Activated CD4-positive, alpha-beta memory T cell treated with anti-CD3 and anti-CD28 coated beads for 36 hours (primary cell): ENCODE measurements at regions not wholly inside any gene's neighbourhood (a gene's known extent, or its start where the extent isn't known, plus 50 kb on each side); places are given as distances from the start of the nearest gene placed in this dataset.

ENCODE experiments used
- CTCF ChIA-PET: fragments of 350-600 bp; sonication (Branson Sonifier 250); formaldehyde crosslinking; loops from one replicate; lab custom pipeline; 2021; ENCODE audit warnings: antibody characterized with exemption, inconsistent platforms; lab: Charles Lee
- POLR2A ChIA-PET: fragments of 350-600 bp; sonication (Branson Sonifier 250); formaldehyde crosslinking; loops from one replicate; lab custom pipeline; 2021; ENCODE audit warnings: antibody characterized with exemption; lab: Charles Lee
- DNase-seq: peaks from one replicate; pipeline ENCODE4 v3.0.0-alpha.2; 2020
- H3K27ac Mint-ChIP-seq: one replicate; pipeline ENCODE4 v1.8.0; 2021; ENCODE audit warnings: mixed read lengths
- H3K27me3 Mint-ChIP-seq: one replicate; pipeline ENCODE4 v1.8.0; 2021; ENCODE audit warnings: mixed read lengths
- H3K36me3 Mint-ChIP-seq: one replicate; pipeline ENCODE4 v1.8.0; 2021; ENCODE audit warnings: mixed read lengths
- H3K4me1 Mint-ChIP-seq: one replicate; pipeline ENCODE4 v1.8.0; 2021; ENCODE audit warnings: low read depth, mixed read lengths
- H3K4me3 Mint-ChIP-seq: one replicate; pipeline ENCODE4 v1.8.0; 2021; ENCODE audit warnings: mild to moderate bottlenecking, mixed read lengths
- H3K9me3 Mint-ChIP-seq: one replicate; pipeline ENCODE4 v1.8.0; 2021; ENCODE audit warnings: mixed read lengths
- intact Hi-C: fragments of 100-400 bp; cut with micrococcal nuclease; formaldehyde crosslinking; loops from one replicate; pipeline ENCODE4 v1.15.1; 2023

GRCh38 chr6:23568292-23568691, 557.7 kb upstream of the NRSN1 start:
- H3K36me3 Mint-ChIP-seq: no peaks in the 10 kb centered on the region
- POLR2A ChIA-PET: no interaction called here
- H3K4me1 Mint-ChIP-seq: no peaks in the 10 kb centered on the region
- no peak overlapping the region for H3K27ac Mint-ChIP-seq
- DNase-seq: no peak
- intact Hi-C loops: no loop called here
- H3K27me3 Mint-ChIP-seq: no peaks in the 10 kb centered on the region
- CTCF ChIA-PET: no interaction called here
- H3K9me3 Mint-ChIP-seq: peaks cover 8% of the 10 kb centered on the region
- H3K4me3 Mint-ChIP-seq: no peak overlapping the region

DNA sequence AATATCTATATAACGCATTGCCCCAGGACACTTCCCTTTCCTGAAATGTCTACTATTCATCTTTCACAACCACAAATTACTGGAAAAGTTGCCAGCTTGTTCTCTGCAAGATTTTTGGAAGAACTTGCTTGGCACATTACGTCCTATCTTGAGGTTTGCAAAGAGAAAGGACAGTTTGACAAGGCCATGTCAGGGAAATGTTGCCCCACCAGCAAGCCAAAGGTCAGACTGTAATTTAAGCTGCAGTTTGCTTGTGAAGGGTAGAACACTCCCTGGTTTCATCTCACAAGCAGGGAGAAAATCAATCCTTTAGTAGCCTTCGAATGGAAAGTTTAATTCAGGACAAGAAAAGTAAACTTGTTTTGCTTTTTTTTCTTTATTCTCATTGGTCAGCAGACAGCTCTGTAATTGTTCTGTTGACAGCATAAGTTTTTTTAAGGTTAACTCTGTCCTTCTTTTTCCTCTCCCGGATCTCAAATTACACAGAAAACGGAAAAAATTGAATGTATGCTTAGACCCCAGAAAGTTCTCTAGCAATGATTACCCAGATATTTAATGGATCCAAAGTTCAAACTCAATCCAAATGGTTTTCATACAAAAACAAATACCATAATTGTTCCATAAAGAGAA, 541.8 kb upstream of the NRSN1 start:
- no peaks in the 10 kb centered on the region for H3K27me3 Mint-ChIP-seq
- no peak overlapping the region for H3K4me3 Mint-ChIP-seq
- POLR2A ChIA-PET: no interaction called here

GRCh38 chr6:23587582-23587981, 538.4 kb upstream of the NRSN1 start:
- H3K36me3 Mint-ChIP-seq: no peaks in the 10 kb centered on the region
- intact Hi-C loops: no loop called here
- POLR2A ChIA-PET: no interaction called here

More for the DNA sequence above, 541.8 kb upstream of the NRSN1 start:
- H3K9me3 Mint-ChIP-seq: peaks cover 2% of the 10 kb centered on the region
- DNase-seq: no peak
- CTCF ChIA-PET: no interaction called here
- no peak overlapping the region for H3K27ac Mint-ChIP-seq
- H3K4me1 Mint-ChIP-seq: no peaks in the 10 kb centered on the region
- intact Hi-C loops: no loop called here
- no peaks in the 10 kb centered on the region for H3K36me3 Mint-ChIP-seq

GRCh38 chr6:23589811-23590210, 536.2 kb upstream of the NRSN1 start:
- Mint-ChIP-seq H3K9me3 (peaks cover 9% of the 10 kb centered on the region), H3K27me3 (no peaks in the 10 kb centered on the region), H3K27ac (no peak overlapping the region), H3K36me3 (no peaks in the 10 kb centered on the region), H3K4me3 (no peak overlapping the region), H3K4me1 (no peaks in the 10 kb centered on the region)
- intact Hi-C loops: no loop called here
- CTCF ChIA-PET: no interaction called here
- no peak for DNase-seq
- POLR2A ChIA-PET: no interaction called here

More at GRCh38 chr6:23587582-23587981, 538.4 kb upstream of the NRSN1 start:
- Mint-ChIP-seq H3K4me1 (no peaks in the 10 kb centered on the region), H3K27me3 (no peaks in the 10 kb centered on the region), H3K27ac (no peak overlapping the region), H3K9me3 (peaks cover 2% of the 10 kb centered on the region), H3K4me3 (no peak overlapping the region)
- DNase-seq: no peak
- CTCF ChIA-PET: no interaction called here

DNA sequence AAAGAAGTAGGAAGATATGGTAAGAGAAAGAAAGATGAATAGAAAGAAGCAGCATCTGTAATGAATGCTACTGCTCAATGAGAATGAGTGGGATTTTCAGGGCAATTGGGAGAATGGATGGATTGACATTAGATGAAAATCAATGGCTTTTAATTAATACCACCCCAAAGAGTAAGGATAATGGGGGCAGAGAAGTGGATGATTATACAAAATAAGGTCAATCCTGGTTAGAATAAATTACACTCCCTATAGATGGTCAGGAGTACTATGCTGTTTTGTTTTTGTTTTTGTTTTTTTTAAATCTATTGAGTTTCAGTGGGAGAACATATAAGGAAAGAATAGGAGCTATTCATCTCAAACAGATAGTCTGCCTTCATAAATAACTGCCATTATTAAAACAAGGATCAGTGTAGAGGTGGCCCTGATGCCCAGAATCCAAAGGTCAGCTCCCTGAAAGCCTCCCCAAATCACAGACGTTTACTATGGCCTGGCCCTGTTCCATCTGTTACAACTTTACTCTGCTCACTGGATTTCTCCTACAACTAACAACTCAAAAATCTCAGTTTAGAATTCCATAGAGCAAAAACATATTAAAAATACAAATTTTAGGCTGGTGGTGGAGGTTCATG, 535.4 kb upstream of the NRSN1 start:
- peaks cover 9% of the 10 kb centered on the region for H3K9me3 Mint-ChIP-seq
- no peak overlapping the region for H3K4me3 Mint-ChIP-seq
- no peaks in the 10 kb centered on the region for H3K4me1 Mint-ChIP-seq
- POLR2A ChIA-PET: no interaction called here
- no peak for DNase-seq
- no peaks in the 10 kb centered on the region for H3K27me3 Mint-ChIP-seq
- H3K27ac Mint-ChIP-seq: no peak overlapping the region
- intact Hi-C loops: no loop called here
- H3K36me3 Mint-ChIP-seq: no peaks in the 10 kb centered on the region
- CTCF ChIA-PET: no interaction called here

- ChIA-PET POLR2A (no interaction called here), CTCF (no interaction called here)
- H3K4me1 Mint-ChIP-seq: no peaks in the 10 kb centered on the region
- H3K4me3 Mint-ChIP-seq: no peak overlapping the region
- H3K27me3 Mint-ChIP-seq: no peaks in the 10 kb centered on the region
- H3K36me3 Mint-ChIP-seq: no peaks in the 10 kb centered on the region
- no peak overlapping the region for H3K27ac Mint-ChIP-seq
- intact Hi-C loops: no loop called here
- peaks cover 14% of the 10 kb centered on the region for H3K9me3 Mint-ChIP-seq
- DNase-seq: no peak
Measured at GRCh38 chr6:23591761-23592160, 534.3 kb upstream of the NRSN1 start.

GRCh38 chr6:23600118-23600517, 525.9 kb upstream of the NRSN1 start:
- ChIA-PET CTCF (no interaction called here), POLR2A (no interaction called here)
- Mint-ChIP-seq H3K9me3 (peaks cover 21% of the 10 kb centered on the region), H3K4me1 (no peaks in the 10 kb centered on the region), H3K4me3 (no peak overlapping the region), H3K27me3 (no peaks in the 10 kb centered on the region), H3K36me3 (no peaks in the 10 kb centered on the region), H3K27ac (no peak overlapping the region)
- intact Hi-C loops: no loop called here
- DNase-seq: no peak

GRCh38 chr6:23601811-23602345, 524.1 kb upstream of the NRSN1 start:
- POLR2A ChIA-PET: no interaction called here
- Mint-ChIP-seq H3K27ac (no peak overlapping the region), H3K4me1 (no peaks in the 10 kb centered on the region), H3K4me3 (no peak overlapping the region), H3K9me3 (peaks cover 16% of the 10 kb centered on the region), H3K27me3 (no peaks in the 10 kb centered on the region), H3K36me3 (no peaks in the 10 kb centered on the region)
- no peak for DNase-seq
- CTCF ChIA-PET: no interaction called here
- intact Hi-C loops: no loop called here

- Mint-ChIP-seq H3K36me3 (no peaks in the 10 kb centered on the region), H3K27me3 (no peaks in the 10 kb centered on the region), H3K4me3 (no peak overlapping the region), H3K4me1 (no peaks in the 10 kb centered on the region), H3K9me3 (peaks cover 9% of the 10 kb centered on the region), H3K27ac (no peak overlapping the region)
- intact Hi-C loops: no loop called here
- POLR2A ChIA-PET: no interaction called here
- CTCF ChIA-PET: no interaction called here
- no peak for DNase-seq
Measured at GRCh38 chr6:23608931-23609435, 517.0 kb upstream of the NRSN1 start.

- intact Hi-C loops: no loop called here
- H3K27me3 Mint-ChIP-seq: no peaks in the 10 kb centered on the region
- CTCF ChIA-PET: no interaction called here
- no peak overlapping the region for H3K27ac Mint-ChIP-seq
- H3K4me1 Mint-ChIP-seq: no peaks in the 10 kb centered on the region
- H3K36me3 Mint-ChIP-seq: no peaks in the 10 kb centered on the region
- POLR2A ChIA-PET: no interaction called here
- no peak for DNase-seq
- H3K9me3 Mint-ChIP-seq: peaks cover 4% of the 10 kb centered on the region
- no peak overlapping the region for H3K4me3 Mint-ChIP-seq
Measured at GRCh38 chr6:23611776-23612381, 514.1 kb upstream of the NRSN1 start.

DNA sequence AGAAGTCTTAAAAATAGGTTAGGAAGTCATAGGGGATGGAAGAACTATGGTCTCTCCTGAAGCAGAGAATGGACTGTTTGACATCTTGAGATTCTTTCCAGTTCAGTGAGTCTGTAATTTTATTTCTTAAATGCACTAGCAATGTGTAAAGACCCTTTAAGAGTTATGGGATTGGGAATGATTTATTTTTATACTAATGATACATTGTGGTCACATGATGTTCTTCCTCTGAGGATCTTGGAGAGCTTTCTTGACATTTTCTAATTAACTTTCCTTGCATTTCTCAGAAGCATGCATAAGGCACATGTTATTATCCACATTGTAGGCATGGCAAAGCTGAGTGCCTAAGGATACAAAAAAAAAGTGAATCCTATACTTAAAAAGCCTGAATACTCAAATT, 507.6 kb upstream of the NRSN1 start:
- POLR2A ChIA-PET: no interaction called here
- intact Hi-C loops: no loop called here
- no peak overlapping the region for H3K27ac Mint-ChIP-seq

GRCh38 chr6:23620911-23621401, 505.1 kb upstream of the NRSN1 start:
- ChIA-PET CTCF (no interaction called here), POLR2A (no interaction called here)
- H3K4me1 Mint-ChIP-seq: no peaks in the 10 kb centered on the region
- no peaks in the 10 kb centered on the region for H3K36me3 Mint-ChIP-seq
- no peak for DNase-seq
- no peak overlapping the region for H3K4me3 Mint-ChIP-seq
- intact Hi-C loops: no loop called here
- H3K27ac Mint-ChIP-seq: no peak overlapping the region
- peaks cover 4% of the 10 kb centered on the region for H3K9me3 Mint-ChIP-seq
- H3K27me3 Mint-ChIP-seq: no peaks in the 10 kb centered on the region

More for the DNA sequence above, 507.6 kb upstream of the NRSN1 start:
- H3K4me3 Mint-ChIP-seq: no peak overlapping the region
- H3K36me3 Mint-ChIP-seq: no peaks in the 10 kb centered on the region
- no peaks in the 10 kb centered on the region for H3K27me3 Mint-ChIP-seq
- H3K9me3 Mint-ChIP-seq: peaks cover 6% of the 10 kb centered on the region
- CTCF ChIA-PET: no interaction called here
- no peak for DNase-seq
- H3K4me1 Mint-ChIP-seq: no peaks in the 10 kb centered on the region
